Esophagus muscularis mucosa (tissue), 4 donors: ENCODE measurements at regions not wholly inside any gene's neighbourhood (a gene's known extent, or its start where the extent isn't known, plus 50 kb on each side); places are given as distances from the start of the nearest gene placed in this dataset.

ENCODE experiments used
- DNase-seq: peaks from one replicate; pipeline ENCODE4 v3.0.0-alpha.2; 2017; ENCODE audit errors: extremely low spot score
- H3K27ac ChIP-seq, 4 donors: fragments of 200-600 bp; sonication (generic); replicated peaks in 1 of 4; 1 replicate in 3 of 4; 2 replicates in 1 of 4; pipeline ENCODE4 v1.5.1; 2016 to 2019; ENCODE audit warnings: mild to moderate bottlenecking in 1 of 4
- H3K27me3 ChIP-seq, 4 donors: fragments of 200-600 bp; sonication (generic); one replicate each; pipeline versions ENCODE4 v1.5.1 to v1.6.0; 2016 to 2019
- H3K36me3 ChIP-seq, 4 donors: fragments of 200-600 bp; sonication (generic); one replicate each; pipeline ENCODE4 v1.5.1; 2016 to 2019
- H3K4me1 ChIP-seq, 4 donors: fragments of 200-600 bp; sonication (generic); one replicate each; pipeline ENCODE4 v1.5.1; 2016 to 2019
- H3K4me3 ChIP-seq, 4 donors: fragments of 200-600 bp; sonication (generic); 1 replicate in 2 of 4; 2 replicates in 2 of 4; pipeline ENCODE4 v1.5.1; 2016 to 2019; ENCODE audit warnings: mild to moderate bottlenecking in 4 of 4, moderate library complexity in 1 of 4
- H3K9me3 ChIP-seq, 4 donors: fragments of 200-600 bp; sonication (generic); 1 replicate in 3 of 4; 2 replicates in 1 of 4; pipeline ENCODE4 v1.5.1; 2016 to 2019
- CTCF ChIP-seq, 3 experiments: fragments of 200-600 bp in 2 of 3; fragments of 450-650 bp in 1 of 3; sonication (generic) in 2 of 3; IDR thresholded peaks; one replicate each; pipeline ENCODE4 v1.5.1; 2017 to 2019; ENCODE audit warnings: antibody characterized with exemption in 3 of 3, mild to moderate bottlenecking in 2 of 3, moderate library complexity in 1 of 3
- EP300 ChIP-seq: sonication (generic); formaldehyde crosslinking; IDR thresholded peaks from one replicate; pipeline ENCODE4 v1.6.1; 2017; ENCODE audit warnings: antibody characterized with exemption
- POLR2A ChIP-seq: fragments of 450-650 bp; IDR thresholded peaks from one replicate; pipeline ENCODE4 v1.6.1; 2017; ENCODE audit warnings: antibody characterized with exemption, moderate library complexity, mild to moderate bottlenecking, low read depth
- POLR2AphosphoS5 ChIP-seq, 2 donors: sonication (generic); formaldehyde crosslinking; IDR thresholded peaks; one replicate each; pipeline ENCODE4 v1.6.1; 2017; ENCODE audit warnings: antibody characterized with exemption in 2 of 2
- WGBS: methylation state at CpG from one replicate; pipeline ENCODE4 v1.1.5; 2018; 5-methylcytosine and 5-hydroxymethylcytosine counted together
- intact Hi-C: fragments of 100-400 bp; cut with DNase I; formaldehyde crosslinking; loops from one replicate; pipeline ENCODE4 v1.15.1; 2023

- 62% methylated on average over 6 of the region's 6 CpGs for WGBS
- no peak for DNase-seq
- Histone ChIP-seq H3K4me1 (peaks cover 0 to 5% (median 0%) of the 10 kb centered on the region in 4 donors), H3K36me3 (no peaks in the 10 kb centered on the region), H3K27ac (no peak overlapping the region), H3K4me3 (no peak overlapping the region), H3K27me3 (no peaks in the 10 kb centered on the region), H3K9me3 (no peaks in the 10 kb centered on the region)
- intact Hi-C loops, result no loop called here
- TF ChIP-seq POLR2AphosphoS5 (IDR thresholded peaks at IDR 0.05) (no peak), EP300 (no peak), CTCF (IDR thresholded peaks at IDR 0.05) (no peak), POLR2A (no peak)
Observed at GRCh38 chr3:145266368-145266767, 894.6 kb downstream of the PLOD2 start.

GRCh38 chr3:145269106-145269505, 891.9 kb downstream of the PLOD2 start:
- no peak for TF ChIP-seq CTCF (IDR thresholded peaks at IDR 0.05)
- no peak for TF ChIP-seq EP300
- no peak for TF ChIP-seq POLR2AphosphoS5 (IDR thresholded peaks at IDR 0.05)
- no peak for TF ChIP-seq POLR2A
- H3K4me3 ChIP-seq, result no peak overlapping the region
- intact Hi-C loops, result no loop called here
- H3K36me3 ChIP-seq, result no peaks in the 10 kb centered on the region
- DNase-seq, result no peak
- H3K9me3 ChIP-seq, result no peaks in the 10 kb centered on the region
- WGBS, result 93% methylated on average over 3 of the region's 3 CpGs
- H3K27ac ChIP-seq, result no peak overlapping the region
- no peaks in the 10 kb centered on the region for H3K27me3 ChIP-seq
- H3K4me1 ChIP-seq, result no peaks in the 10 kb centered on the region

GRCh38 chr3:145272684-145273083, 888.3 kb downstream of the PLOD2 start:
- no peak overlapping the region for H3K4me3 ChIP-seq
- H3K9me3 ChIP-seq, result peaks cover 0 to 15% (median 4%) of the 10 kb centered on the region in 4 donors
- H3K36me3 ChIP-seq, result no peaks in the 10 kb centered on the region
- DNase-seq, result no peak
- H3K4me1 ChIP-seq, result no peaks in the 10 kb centered on the region
- TF ChIP-seq EP300 (no peak), POLR2A (no peak), POLR2AphosphoS5 (IDR thresholded peaks at IDR 0.05) (no peak), CTCF (IDR thresholded peaks at IDR 0.05) (no peak)
- intact Hi-C loops, result no loop called here
- no peak overlapping the region for H3K27ac ChIP-seq
- WGBS, result 28% methylated on average over 3 of the region's 3 CpGs
- H3K27me3 ChIP-seq, result no peaks in the 10 kb centered on the region

GRCh38 chr3:145282505-145282904, 878.5 kb downstream of the PLOD2 start:
- WGBS, result 73% methylated on average over 2 of the region's 2 CpGs
- TF ChIP-seq POLR2A (no peak), POLR2AphosphoS5 (IDR thresholded peaks at IDR 0.05) (no peak), EP300 (no peak), CTCF (IDR thresholded peaks at IDR 0.05) (no peak)
- intact Hi-C loops, result no loop called here
- Histone ChIP-seq H3K27ac (no peak overlapping the region), H3K4me3 (no peak overlapping the region), H3K27me3 (no peaks in the 10 kb centered on the region), H3K36me3 (no peaks in the 10 kb centered on the region), H3K9me3 (no peaks in the 10 kb centered on the region), H3K4me1 (no peaks in the 10 kb centered on the region)
- DNase-seq, result no peak

GRCh38 chr3:145286937-145287336, 874.0 kb downstream of the PLOD2 start:
- TF ChIP-seq EP300 (no peak), POLR2A (no peak), POLR2AphosphoS5 (IDR thresholded peaks at IDR 0.05) (no peak), CTCF (IDR thresholded peaks at IDR 0.05) (no peak)
- Histone ChIP-seq H3K27ac (no peak overlapping the region), H3K36me3 (no peaks in the 10 kb centered on the region), H3K4me1 (no peaks in the 10 kb centered on the region), H3K4me3 (no peak overlapping the region), H3K27me3 (no peaks in the 10 kb centered on the region), H3K9me3 (no peaks in the 10 kb centered on the region)
- WGBS, result 100% methylated on average over 1 of the region's 1 CpG
- DNase-seq, result no peak
- intact Hi-C loops, result no loop called here
